ENCODE measurements at regions not wholly inside any gene's neighbourhood (a gene's known extent, or its start where the extent isn't known, plus 50 kb on each side); places are given as distances from the start of the nearest gene placed in this dataset.

DNA sequence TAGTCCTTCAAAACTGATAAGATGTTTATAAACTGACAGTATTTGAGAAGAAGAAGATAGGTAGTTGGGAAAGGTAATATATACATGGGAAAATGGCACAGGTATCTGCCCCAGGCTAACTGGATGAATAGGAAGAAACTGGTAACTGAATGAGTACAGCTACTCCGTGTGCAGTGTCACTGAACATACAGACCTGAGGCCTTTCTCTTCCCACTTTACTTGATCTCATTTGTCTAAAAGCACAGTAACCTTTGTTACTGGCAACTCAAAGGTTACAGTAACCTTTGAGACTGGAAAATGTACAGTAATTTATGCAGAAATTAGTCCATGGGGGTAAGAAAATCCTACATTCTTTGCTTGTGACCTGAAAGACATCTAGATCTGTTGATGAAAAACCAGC lies 735.0 kb upstream of the RIOK2 start:
- TF ChIP-seq EZH2 (IDR thresholded peaks at IDR 0.05; ENCODE audit: insufficient read depth, poor library complexity, severe bottlenecking) (no peak), EZH2phosphoT487 (IDR thresholded peaks at IDR 0.05; ENCODE audit: insufficient read depth, low read depth) (no peak)
- DNase-seq: no peak
- no peak overlapping the region for H3K4me3 ChIP-seq
- no peak overlapping the region for H3K9ac ChIP-seq
- H3K4me2 ChIP-seq (ENCODE audit: unreplicated experiment): no peak overlapping the region
- WGBS, 2 experiments (ENCODE audit: low coverage in 1 of 2, low lambda C conversion rate in 2 of 2, missing lambda C conversion rate in 2 of 2): 58 to 67% methylated on average over 1 of the region's 1 CpG
- H3K4me1 ChIP-seq (ENCODE audit: insufficient read depth): no peaks in the 10 kb centered on the region
- no peaks in the 10 kb centered on the region for H3K79me2 ChIP-seq (ENCODE audit: insufficient read depth)
- H3K27ac ChIP-seq: no peak overlapping the region
- H3F3A ChIP-seq (ENCODE audit: insufficient read depth): no peaks in the 10 kb centered on the region
- no peaks in the 10 kb centered on the region for H3K27me3 ChIP-seq (replicated peaks; ENCODE audit: insufficient read depth)
- H2AFZ ChIP-seq: no peak overlapping the region
- H4K20me1 ChIP-seq (ENCODE audit: insufficient read depth): no peaks in the 10 kb centered on the region
- in situ Hi-C loops (cut with MboI): no loop called here
- no peaks in the 10 kb centered on the region for H3K36me3 ChIP-seq (ENCODE audit: low read depth)
- no peaks in the 10 kb centered on the region for H3K9me3 ChIP-seq (ENCODE audit: low read depth)
- no peaks in the 10 kb centered on the region for H3K9me2 ChIP-seq (ENCODE audit: insufficient read depth)

GRCh38 chr5:97918620-97919019 lies 735.6 kb upstream of the RIOK2 start:
- no peaks in the 10 kb centered on the region for H3K27me3 ChIP-seq (replicated peaks; ENCODE audit: insufficient read depth)
- H3K4me1 ChIP-seq (ENCODE audit: insufficient read depth): no peaks in the 10 kb centered on the region
- no peak overlapping the region for H3K9ac ChIP-seq
- H4K20me1 ChIP-seq (ENCODE audit: insufficient read depth): no peaks in the 10 kb centered on the region
- no peaks in the 10 kb centered on the region for H3K79me2 ChIP-seq (ENCODE audit: insufficient read depth)
- H2AFZ ChIP-seq: no peak overlapping the region
- in situ Hi-C loops (cut with MboI): no loop called here
- no peak overlapping the region for H3K4me3 ChIP-seq
- no peak for TF ChIP-seq EZH2phosphoT487 (IDR thresholded peaks at IDR 0.05; ENCODE audit: insufficient read depth, low read depth)
- TF ChIP-seq EZH2 (IDR thresholded peaks at IDR 0.05; ENCODE audit: insufficient read depth, poor library complexity, severe bottlenecking): no peak
- H3K4me2 ChIP-seq (ENCODE audit: unreplicated experiment): no peak overlapping the region
- no peak overlapping the region for H3K27ac ChIP-seq
- 20 to 26% methylated on average over 2 of the region's 2 CpGs for WGBS, 2 experiments (ENCODE audit: low coverage in 1 of 2, low lambda C conversion rate in 2 of 2, missing lambda C conversion rate in 2 of 2)
- no peaks in the 10 kb centered on the region for H3K9me2 ChIP-seq (ENCODE audit: insufficient read depth)
- H3F3A ChIP-seq (ENCODE audit: insufficient read depth): no peaks in the 10 kb centered on the region
- H3K9me3 ChIP-seq (ENCODE audit: low read depth): no peaks in the 10 kb centered on the region
- no peak for DNase-seq
- no peaks in the 10 kb centered on the region for H3K36me3 ChIP-seq (ENCODE audit: low read depth)

DNA sequence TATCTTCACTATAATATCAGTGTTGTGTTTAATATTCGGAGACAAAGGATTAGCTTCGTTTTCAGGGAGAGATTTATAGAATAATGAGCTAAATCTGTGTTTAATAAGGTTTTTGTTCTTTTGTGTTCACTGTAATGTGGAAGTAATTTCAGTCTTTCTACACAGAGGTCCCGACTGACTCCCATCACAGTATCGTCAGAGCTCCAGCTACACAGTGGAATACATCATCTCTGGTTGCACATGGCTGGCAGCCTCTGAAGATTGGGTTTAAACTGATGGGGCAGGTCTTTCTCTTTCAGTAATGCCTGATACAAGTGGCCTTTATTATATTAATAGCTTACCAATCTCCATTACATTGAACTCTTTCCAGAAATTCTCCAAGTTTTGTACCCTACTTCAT lies 736.7 kb upstream of the RIOK2 start:
- no peaks in the 10 kb centered on the region for H3K79me2 ChIP-seq (ENCODE audit: insufficient read depth)
- H3K4me2 ChIP-seq (ENCODE audit: unreplicated experiment): no peak overlapping the region
- H3K9ac ChIP-seq: no peak overlapping the region
- H3K9me2 ChIP-seq (ENCODE audit: insufficient read depth): no peaks in the 10 kb centered on the region
- H3K4me3 ChIP-seq: no peak overlapping the region
- H3K27ac ChIP-seq: no peak overlapping the region
- H3K27me3 ChIP-seq (replicated peaks; ENCODE audit: insufficient read depth): no peaks in the 10 kb centered on the region
- H3K36me3 ChIP-seq (ENCODE audit: low read depth): no peaks in the 10 kb centered on the region
- no peaks in the 10 kb centered on the region for H3K9me3 ChIP-seq (ENCODE audit: low read depth)
- WGBS, 2 experiments (ENCODE audit: low coverage in 1 of 2, low lambda C conversion rate in 2 of 2, missing lambda C conversion rate in 2 of 2): 20 to 21% methylated on average over 4 of the region's 4 CpGs
- DNase-seq: no peak
- no peaks in the 10 kb centered on the region for H3K4me1 ChIP-seq (ENCODE audit: insufficient read depth)
- in situ Hi-C loops (cut with MboI): no loop called here
- H4K20me1 ChIP-seq (ENCODE audit: insufficient read depth): no peaks in the 10 kb centered on the region
- no peaks in the 10 kb centered on the region for H3F3A ChIP-seq (ENCODE audit: insufficient read depth)
- H2AFZ ChIP-seq: no peak overlapping the region
- TF ChIP-seq EZH2 (IDR thresholded peaks at IDR 0.05; ENCODE audit: insufficient read depth, poor library complexity, severe bottlenecking) (no peak), EZH2phosphoT487 (IDR thresholded peaks at IDR 0.05; ENCODE audit: insufficient read depth, low read depth) (no peak)

DNA sequence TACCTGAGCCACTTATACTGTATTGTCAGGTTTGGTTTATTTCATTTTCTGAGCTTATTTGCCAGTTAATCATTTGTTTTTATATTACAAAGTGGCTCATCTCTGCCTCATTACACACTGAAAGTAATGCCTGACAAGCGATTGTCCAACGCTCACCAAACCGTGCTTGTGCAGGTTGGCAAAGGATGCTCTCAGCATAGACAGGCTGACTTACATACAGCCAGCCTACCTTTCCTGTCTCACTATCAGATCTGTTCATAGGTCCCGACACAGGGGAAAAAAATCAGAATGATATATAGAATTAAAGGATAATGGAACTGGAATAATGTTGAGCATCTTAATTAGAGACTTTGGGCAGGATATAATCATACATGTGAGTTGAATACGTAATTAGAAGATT lies 739.7 kb upstream of the RIOK2 start:
- H3K27ac ChIP-seq: no peak overlapping the region
- no peak for TF ChIP-seq EZH2phosphoT487 (IDR thresholded peaks at IDR 0.05; ENCODE audit: insufficient read depth, low read depth)
- TF ChIP-seq EZH2 (IDR thresholded peaks at IDR 0.05; ENCODE audit: insufficient read depth, poor library complexity, severe bottlenecking): no peak
- DNase-seq: no peak
- in situ Hi-C loops (cut with MboI): no loop called here
- H4K20me1 ChIP-seq (ENCODE audit: insufficient read depth): no peaks in the 10 kb centered on the region
- H3K9me3 ChIP-seq (ENCODE audit: low read depth): no peaks in the 10 kb centered on the region
- no peak overlapping the region for H3K4me3 ChIP-seq
- H3K9ac ChIP-seq: no peak overlapping the region
- no peaks in the 10 kb centered on the region for H3F3A ChIP-seq (ENCODE audit: insufficient read depth)
- H3K79me2 ChIP-seq (ENCODE audit: insufficient read depth): no peaks in the 10 kb centered on the region
- no peak overlapping the region for H2AFZ ChIP-seq
- H3K36me3 ChIP-seq (ENCODE audit: low read depth): no peaks in the 10 kb centered on the region
- 88 to 92% methylated on average over 5 of the region's 5 CpGs for WGBS, 2 experiments (ENCODE audit: low coverage in 1 of 2, low lambda C conversion rate in 2 of 2, missing lambda C conversion rate in 2 of 2)
- H3K4me2 ChIP-seq (ENCODE audit: unreplicated experiment): no peak overlapping the region
- no peaks in the 10 kb centered on the region for H3K27me3 ChIP-seq (replicated peaks; ENCODE audit: insufficient read depth)
- no peaks in the 10 kb centered on the region for H3K4me1 ChIP-seq (ENCODE audit: insufficient read depth)
- no peaks in the 10 kb centered on the region for H3K9me2 ChIP-seq (ENCODE audit: insufficient read depth)

DNA sequence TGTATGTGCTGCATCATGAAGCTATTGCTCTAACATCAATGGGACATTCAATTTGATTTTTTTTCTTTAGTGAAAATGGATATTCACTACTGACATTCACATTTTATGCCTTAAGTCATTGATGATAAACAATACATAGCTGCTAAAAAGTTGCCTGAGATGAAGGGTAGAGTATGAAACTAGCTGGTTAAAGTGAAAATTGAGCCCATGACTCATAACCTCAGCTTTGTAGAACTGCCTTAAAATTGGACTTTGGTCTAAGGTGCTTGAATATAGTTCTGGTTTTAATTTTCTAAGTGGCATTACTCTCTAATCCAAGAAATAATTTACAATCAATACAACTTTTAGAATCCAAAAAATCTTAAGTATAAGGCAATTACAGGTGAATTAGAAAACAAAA lies 740.4 kb upstream of the RIOK2 start:
- H3F3A ChIP-seq (ENCODE audit: insufficient read depth): no peaks in the 10 kb centered on the region
- no peaks in the 10 kb centered on the region for H3K9me3 ChIP-seq (ENCODE audit: low read depth)
- H3K79me2 ChIP-seq (ENCODE audit: insufficient read depth): no peaks in the 10 kb centered on the region
- TF ChIP-seq EZH2 (IDR thresholded peaks at IDR 0.05; ENCODE audit: insufficient read depth, poor library complexity, severe bottlenecking): no peak
- no peak for TF ChIP-seq EZH2phosphoT487 (IDR thresholded peaks at IDR 0.05; ENCODE audit: insufficient read depth, low read depth)
- 0 out of 2 replicates have a peak, but pooled peaks cover 3% of the 10 kb centered on the region for H3K9me2 ChIP-seq (ENCODE audit: insufficient read depth)
- DNase-seq: no peak
- no peak overlapping the region for H3K27ac ChIP-seq
- H2AFZ ChIP-seq: no peak overlapping the region
- no peaks in the 10 kb centered on the region for H3K36me3 ChIP-seq (ENCODE audit: low read depth)
- H4K20me1 ChIP-seq (ENCODE audit: insufficient read depth): no peaks in the 10 kb centered on the region
- no peak overlapping the region for H3K4me3 ChIP-seq
- H3K27me3 ChIP-seq (replicated peaks; ENCODE audit: insufficient read depth): no peaks in the 10 kb centered on the region
- in situ Hi-C loops (cut with MboI): no loop called here
- no peak overlapping the region for H3K9ac ChIP-seq
- no peak overlapping the region for H3K4me2 ChIP-seq (ENCODE audit: unreplicated experiment)
- H3K4me1 ChIP-seq (ENCODE audit: insufficient read depth): no peaks in the 10 kb centered on the region

Data from GM23248 (cell line).